ENCODE measurements at regions not wholly inside any gene's neighbourhood (a gene's known extent, or its start where the extent isn't known, plus 50 kb on each side); places are given as distances from the start of the nearest gene placed in this dataset.
"Not testable (repeated sequence)": the region's sequence is repeated elsewhere in the genome, so short reads cannot be mapped to it uniquely, and the experiment has no call there.

- Mint-ChIP-seq H3K27me3 (ENCODE audit: insufficient read depth, unreplicated experiment) (peaks cover 8% of the 10 kb centered on the region), H3K27ac (ENCODE audit: low read depth, unreplicated experiment) (no peak overlapping the region), H3K36me3 (ENCODE audit: insufficient read depth, unreplicated experiment) (no peaks in the 10 kb centered on the region), H3K4me1 (ENCODE audit: insufficient read depth, unreplicated experiment) (no peaks in the 10 kb centered on the region), H3K4me3 (ENCODE audit: unreplicated experiment) (no peak overlapping the region), H3K9me3 (ENCODE audit: unreplicated experiment) (no peaks in the 10 kb centered on the region)
- intact Hi-C loops (cut with micrococcal nuclease), result no loop called here
- no TSS peak for BruUV-seq (replicated peaks)
- CTCF ChIA-PET, result no interaction called here
- DNase-seq (ENCODE audit: unreplicated experiment), result no peak
- POLR2A ChIA-PET, result interaction anchor here (1.0 kb wide), 1 partner anchor 9 kb away, joined by 4 read pairs; no protein-coding TSS in a partner anchor
- TF ChIP-seq CTCF (IDR thresholded peaks at IDR 0.05; ENCODE audit: unreplicated experiment), result no peak
These were observed 76.5 kb downstream of the SLC2A10 start for GRCh38 chr20:46785958-46786357.

GRCh38 chr20:46786566-46786965, 77.1 kb downstream of the SLC2A10 start:
- intact Hi-C loops (cut with micrococcal nuclease), result no loop called here
- Mint-ChIP-seq H3K4me3 (ENCODE audit: unreplicated experiment) (no peak overlapping the region), H3K27me3 (ENCODE audit: insufficient read depth, unreplicated experiment) (peaks cover 8% of the 10 kb centered on the region), H3K36me3 (ENCODE audit: insufficient read depth, unreplicated experiment) (no peaks in the 10 kb centered on the region), H3K9me3 (ENCODE audit: unreplicated experiment) (no peaks in the 10 kb centered on the region), H3K4me1 (ENCODE audit: insufficient read depth, unreplicated experiment) (no peaks in the 10 kb centered on the region), H3K27ac (ENCODE audit: low read depth, unreplicated experiment) (no peak overlapping the region)
- DNase-seq (ENCODE audit: unreplicated experiment), result no peak
- ChIA-PET CTCF (no interaction called here), POLR2A (no interaction called here)
- no peak for TF ChIP-seq CTCF (IDR thresholded peaks at IDR 0.05; ENCODE audit: unreplicated experiment)
- no TSS peak for BruUV-seq (replicated peaks)

- CTCF ChIA-PET, result interaction anchor here (0.6 kb wide), 1 partner anchor 118 kb away, joined by 4 read pairs; no protein-coding TSS in a partner anchor
- intact Hi-C loops (cut with micrococcal nuclease), result no loop called here
- no peaks in the 10 kb centered on the region for H3K4me1 Mint-ChIP-seq (ENCODE audit: insufficient read depth, unreplicated experiment)
These were observed 78.7 kb downstream of the SLC2A10 start for GRCh38 chr20:46787991-46788762.

GRCh38 chr20:46788763-46789091, 79.3 kb downstream of the SLC2A10 start:
- DNase-seq (ENCODE audit: unreplicated experiment); H3K36me3 Mint-ChIP-seq (ENCODE audit: insufficient read depth, unreplicated experiment); POLR2A ChIA-PET; H3K27ac Mint-ChIP-seq (ENCODE audit: low read depth, unreplicated experiment); H3K4me1 Mint-ChIP-seq (ENCODE audit: insufficient read depth, unreplicated experiment); intact Hi-C loops (cut with micrococcal nuclease); H3K9me3 Mint-ChIP-seq (ENCODE audit: unreplicated experiment); BruUV-seq (replicated peaks); CTCF ChIA-PET; H3K4me3 Mint-ChIP-seq (ENCODE audit: unreplicated experiment): not testable (repeated sequence)
- H3K27me3 Mint-ChIP-seq (ENCODE audit: insufficient read depth, unreplicated experiment), result peaks cover 27% of the 10 kb centered on the region

More at GRCh38 chr20:46787991-46788762, 78.7 kb downstream of the SLC2A10 start:
- DNase-seq (ENCODE audit: unreplicated experiment), result no peak
- peaks cover 21% of the 10 kb centered on the region for H3K27me3 Mint-ChIP-seq (ENCODE audit: insufficient read depth, unreplicated experiment)
- no TSS peak for BruUV-seq (replicated peaks)
- H3K4me3 Mint-ChIP-seq (ENCODE audit: unreplicated experiment), result no peak overlapping the region
- no peak for TF ChIP-seq CTCF (IDR thresholded peaks at IDR 0.05; ENCODE audit: unreplicated experiment)
- no peaks in the 10 kb centered on the region for H3K9me3 Mint-ChIP-seq (ENCODE audit: unreplicated experiment)
- no peak overlapping the region for H3K27ac Mint-ChIP-seq (ENCODE audit: low read depth, unreplicated experiment)
- POLR2A ChIA-PET, result interaction anchor here (0.7 kb wide), 1 partner anchor 518 kb away, joined by 3 read pairs; no protein-coding TSS in a partner anchor
- no peaks in the 10 kb centered on the region for H3K36me3 Mint-ChIP-seq (ENCODE audit: insufficient read depth, unreplicated experiment)

Measured in MCF 10A (cell line).